Astrocyte of the spinal cord (primary cell): ENCODE measurements at regions not wholly inside any gene's neighbourhood (a gene's known extent, or its start where the extent isn't known, plus 50 kb on each side); places are given as distances from the start of the nearest gene placed in this dataset.

Experiments
- DNase-seq: peaks from one replicate; pipeline ENCODE4 v3.0.0; 2011; ENCODE audit warnings: low read depth, low spot score
- H3K4me3 ChIP-seq: 2 replicates; pipeline ENCODE4 v1.5.1; 2011; ENCODE audit warnings: low read depth, mild to moderate bottlenecking, low read length, moderate library complexity
- CTCF ChIP-seq: IDR thresholded peaks from 2 replicates; pipeline ENCODE4 v1.5.1; 2012; ENCODE audit warnings: low read depth, mild to moderate bottlenecking, low read length, inconsistent platforms
- in situ Hi-C: cut with HindIII; loops from 2 replicates; pipeline ENCODE4 v1.10.0; 2017; ENCODE audit warnings: low sequenced_read_pairs

GRCh38 chr6:20038410-20039204, 173.7 kb downstream of the MBOAT1 start:
- no peak for DNase-seq
- in situ Hi-C loops = no loop called here
- H3K4me3 ChIP-seq = no peak overlapping the region
- no peak for TF ChIP-seq CTCF

- no peak overlapping the region for H3K4me3 ChIP-seq
- in situ Hi-C loops = no loop called here
- TF ChIP-seq CTCF = no peak
- DNase-seq = no peak
Measured at GRCh38 chr6:20044883-20045282, 167.4 kb downstream of the MBOAT1 start.
